ENCODE measurements at regions not wholly inside any gene's neighbourhood (a gene's known extent, or its start where the extent isn't known, plus 50 kb on each side); places are given as distances from the start of the nearest gene placed in this dataset.
"Not testable (repeated sequence)": the region's sequence is repeated elsewhere in the genome, so short reads cannot be mapped to it uniquely, and the experiment has no call there.

DNA sequence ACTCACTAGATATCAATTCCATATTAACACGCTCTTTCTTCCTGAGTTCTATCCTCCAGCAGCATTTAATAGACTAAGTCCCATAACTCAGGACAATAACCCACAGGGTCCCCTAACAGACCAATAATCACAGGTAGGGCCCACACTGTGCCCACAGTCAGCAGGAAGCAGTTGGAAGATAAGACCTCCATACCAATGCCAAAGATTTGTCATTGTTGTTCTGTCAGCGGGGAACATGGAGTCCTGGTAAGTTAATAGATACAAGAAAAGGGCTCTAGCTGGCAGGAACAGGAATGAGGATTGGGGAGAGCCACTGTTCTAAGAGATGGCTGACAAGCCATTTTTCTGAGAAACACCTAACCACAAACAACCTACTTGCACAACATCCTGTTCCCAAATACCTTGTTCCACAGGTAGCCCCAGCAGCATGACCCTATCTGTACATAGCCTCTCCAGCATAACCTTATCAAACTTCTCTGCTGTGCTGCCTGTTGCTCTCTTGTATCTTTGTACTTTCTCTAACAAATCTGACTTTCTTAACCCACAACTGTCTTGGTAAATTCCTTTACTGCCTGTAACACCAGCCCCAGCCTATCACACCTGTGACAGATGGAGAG is 142.0 kb upstream of the KCNJ15 start:
- DNase-seq: no peak

DNA sequence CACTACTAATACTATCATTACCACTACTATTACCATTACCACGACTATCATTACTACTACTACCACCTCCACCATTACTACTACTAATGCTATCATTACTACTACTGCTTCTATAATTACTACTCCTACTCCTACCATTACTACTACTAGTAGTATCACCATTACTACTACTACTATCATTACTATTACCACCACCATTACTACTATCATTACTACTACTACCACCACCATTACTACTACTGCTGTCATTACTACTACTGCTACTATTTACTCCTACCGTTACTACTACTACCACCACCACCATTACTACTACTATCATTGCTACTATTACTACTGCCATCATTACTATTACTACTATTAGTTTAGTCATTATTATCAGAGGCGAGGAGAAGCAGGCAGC is 140.9 kb upstream of the KCNJ15 start:
- DNase-seq: no peak

DNA sequence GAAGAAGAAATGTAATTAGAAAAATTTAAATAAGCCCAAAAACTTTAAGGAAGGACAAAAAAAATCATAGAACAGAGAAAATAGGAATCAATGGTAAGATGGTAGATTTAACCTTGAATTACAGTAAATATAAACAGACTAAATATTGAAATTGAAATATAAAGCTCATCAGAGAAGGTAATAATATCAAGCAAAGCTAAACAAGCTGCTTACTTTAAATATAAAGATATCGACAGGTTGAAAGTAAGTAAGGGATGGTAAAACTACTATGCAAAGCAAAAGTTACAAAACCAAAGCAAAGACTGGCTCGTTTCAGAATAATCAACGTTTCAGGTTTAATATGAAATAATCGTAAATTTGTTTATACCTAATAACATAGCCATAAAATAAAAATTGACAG is 137.0 kb upstream of the KCNJ15 start:
- no peak for DNase-seq

DNA sequence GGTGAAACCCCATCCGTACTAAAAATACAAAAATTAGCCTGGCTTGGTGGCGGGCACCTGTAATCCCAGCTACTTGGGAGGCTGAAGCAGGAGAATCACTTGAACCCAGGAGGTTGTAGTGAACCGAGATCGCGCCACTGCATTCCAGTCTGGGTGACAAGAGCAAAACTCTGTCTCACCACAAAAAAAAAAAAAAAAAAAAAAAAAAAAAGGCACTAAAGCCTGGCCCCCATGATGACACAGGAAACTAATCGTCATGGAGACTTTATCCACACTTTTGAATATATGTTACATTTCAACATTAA is 136.2 kb upstream of the KCNJ15 start:
- DNase-seq: not testable (repeated sequence)

DNA sequence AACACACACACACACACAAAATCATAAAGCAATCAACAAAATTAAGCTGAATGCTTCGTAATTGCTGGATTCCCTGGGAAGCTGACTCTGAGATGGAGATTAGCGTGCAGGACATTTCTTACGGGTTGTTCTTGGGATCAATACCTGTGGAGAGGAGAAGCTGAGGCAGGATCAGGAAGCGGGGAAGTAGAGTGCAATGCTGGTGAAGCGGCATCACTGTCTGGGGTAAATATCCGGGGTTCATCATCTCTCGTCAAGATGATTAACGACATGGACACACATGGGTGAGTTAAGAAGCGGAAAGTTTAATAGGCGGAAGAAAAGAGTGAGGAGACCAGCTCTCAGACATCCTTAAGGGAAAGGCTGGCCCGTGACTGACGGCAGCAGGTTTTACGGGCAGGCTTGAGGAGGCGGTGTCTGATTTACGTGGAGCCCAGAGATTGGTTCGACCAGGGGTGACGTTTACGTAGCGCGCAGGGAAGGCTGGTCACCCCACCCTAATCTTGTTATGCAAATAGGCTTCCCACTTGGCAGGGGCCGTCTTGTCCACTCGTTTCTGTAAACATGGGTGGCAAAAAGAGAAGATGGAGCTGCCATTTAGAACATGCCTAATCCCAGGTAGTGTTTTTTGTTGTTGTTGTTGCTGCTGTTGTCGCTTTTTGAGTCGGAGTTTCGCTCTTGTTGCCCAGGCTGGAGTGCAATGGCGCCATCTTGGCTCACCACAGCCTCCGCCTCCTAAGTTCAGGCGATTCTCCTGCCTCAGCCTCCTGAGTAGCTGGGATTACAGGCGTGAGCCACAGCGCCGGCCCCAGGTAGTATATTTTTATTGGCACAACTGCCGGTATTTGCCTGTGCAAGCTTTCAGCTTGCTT is 135.6 kb upstream of the KCNJ15 start:
- DNase-seq: no peak

DNA sequence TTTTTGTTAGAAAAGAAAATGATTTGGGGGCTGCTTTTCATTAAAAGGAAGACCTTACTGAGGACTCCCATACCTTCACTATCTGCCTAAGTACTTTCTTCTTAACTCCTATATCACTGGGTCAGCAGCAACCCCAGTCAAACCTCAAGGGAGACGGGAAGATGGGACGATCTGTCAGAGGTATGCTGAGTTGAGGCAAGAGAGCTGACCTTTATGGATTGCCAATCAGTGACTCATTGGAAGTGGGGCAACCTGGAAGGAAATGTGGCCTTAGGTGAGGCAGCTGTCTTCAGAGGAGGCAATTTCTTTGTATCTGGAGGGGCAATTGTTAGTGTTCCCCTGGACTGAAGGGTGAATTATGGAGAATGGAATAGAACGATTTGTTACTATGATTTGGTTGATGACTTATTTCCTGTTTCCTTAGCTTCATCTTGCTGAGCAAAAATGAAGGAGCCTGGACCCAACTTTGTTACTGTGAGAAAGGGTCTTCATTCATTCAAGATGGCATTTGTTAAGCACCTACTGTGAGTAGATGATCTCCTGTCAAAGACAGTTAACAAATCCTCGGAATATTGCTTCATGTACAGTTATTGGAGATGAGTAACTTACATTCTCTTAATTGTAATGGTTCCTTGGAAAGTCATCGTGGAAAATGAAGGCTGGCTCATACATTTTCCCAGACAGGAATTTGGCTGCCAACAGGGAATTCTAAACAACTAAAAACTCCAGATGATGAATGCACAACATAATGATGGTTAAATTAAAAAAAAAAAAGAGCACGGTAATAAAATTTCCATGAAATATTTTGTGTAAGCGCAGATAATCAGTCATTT is 134.7 kb upstream of the KCNJ15 start:
- DNase-seq: peak; percentile 35

DNA sequence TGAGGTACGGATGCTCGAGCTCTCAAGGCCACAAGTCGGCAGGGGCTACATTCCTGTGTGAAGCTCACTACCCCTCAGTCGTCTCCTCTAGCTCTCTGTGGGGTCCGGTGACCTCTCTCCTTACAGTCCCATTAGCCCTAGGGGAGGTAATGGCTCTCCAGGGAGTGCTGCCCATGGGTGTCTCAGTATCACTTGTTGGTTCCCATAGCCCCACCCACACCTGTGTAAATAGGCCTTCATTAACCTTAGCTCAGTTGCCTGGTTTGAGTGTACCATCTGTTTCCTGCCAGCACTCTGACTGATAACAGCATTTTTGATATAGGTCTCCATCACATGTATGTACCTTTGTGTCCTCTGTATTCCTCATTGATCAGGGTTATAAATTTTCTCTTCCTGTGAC is 133.2 kb upstream of the KCNJ15 start:
- no peak for DNase-seq

DNA sequence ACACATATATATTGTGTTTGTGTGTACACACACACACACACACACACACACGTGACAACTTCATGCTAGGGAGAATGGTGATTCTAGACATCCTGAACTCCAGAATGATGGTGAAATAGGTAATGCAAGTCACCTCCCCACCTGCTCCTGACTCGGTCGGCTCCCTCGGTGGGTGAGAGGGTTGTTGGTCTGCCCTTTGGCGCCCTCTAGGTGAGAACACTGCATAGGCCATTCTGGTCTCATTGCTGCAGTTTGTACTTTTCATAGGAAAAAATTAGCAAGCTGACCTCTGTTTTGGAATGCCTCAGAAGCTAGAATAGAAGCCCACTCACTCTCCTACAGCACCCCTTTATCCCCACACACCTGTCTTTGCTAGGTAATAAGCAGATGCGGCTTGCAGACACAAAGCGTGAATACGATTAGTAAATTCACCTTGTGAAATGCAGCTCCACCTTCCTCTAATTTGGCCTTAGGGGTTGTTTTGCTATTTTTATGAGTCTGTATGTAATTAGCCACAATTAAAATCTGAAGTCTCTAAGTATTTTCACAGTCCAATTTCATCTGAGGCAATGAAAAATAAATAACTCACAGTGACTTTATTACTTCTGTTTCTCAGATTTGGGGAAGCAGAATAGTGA is 130.0 kb upstream of the KCNJ15 start:
- DNase-seq: peak; percentile 53

DNA sequence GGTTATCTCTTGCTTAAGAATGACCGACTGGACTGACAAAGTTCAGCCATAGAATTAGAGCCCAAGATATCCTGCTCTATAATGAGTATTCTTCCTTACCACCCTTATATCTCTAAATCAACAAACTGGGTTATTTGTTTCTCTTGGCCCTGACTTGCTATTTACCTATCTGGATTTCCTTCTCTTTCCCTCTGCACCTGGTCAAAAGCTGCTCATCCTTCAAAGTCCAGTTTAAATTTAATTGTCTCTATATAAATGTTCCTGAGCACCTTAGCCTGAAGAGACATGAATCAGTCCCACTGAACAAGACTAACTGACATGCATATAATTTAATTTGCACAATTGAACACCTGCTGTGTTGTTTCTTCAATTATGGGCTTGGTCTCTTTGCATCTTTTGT is 127.1 kb upstream of the KCNJ15 start:
- DNase-seq: no peak

DNA sequence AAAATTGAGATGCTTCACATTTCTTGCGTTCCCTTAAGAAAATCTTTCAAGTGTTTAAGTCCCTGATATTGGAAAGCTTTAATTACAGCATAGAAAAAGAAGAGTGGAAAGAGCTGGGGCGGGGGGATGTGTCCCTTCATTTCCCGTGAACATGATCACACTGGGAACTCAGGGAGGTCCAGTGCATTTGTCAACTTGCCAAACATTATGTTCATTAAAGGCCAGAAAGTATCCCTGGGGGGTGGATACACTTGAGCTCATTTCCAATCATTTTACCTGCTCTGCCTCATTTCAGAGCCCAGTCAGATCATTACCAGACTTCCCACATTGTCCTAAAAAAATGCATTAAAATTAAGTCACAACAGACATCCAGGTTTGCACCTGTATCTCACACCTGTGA is 123.6 kb upstream of the KCNJ15 start:
- DNase-seq: no peak

DNA sequence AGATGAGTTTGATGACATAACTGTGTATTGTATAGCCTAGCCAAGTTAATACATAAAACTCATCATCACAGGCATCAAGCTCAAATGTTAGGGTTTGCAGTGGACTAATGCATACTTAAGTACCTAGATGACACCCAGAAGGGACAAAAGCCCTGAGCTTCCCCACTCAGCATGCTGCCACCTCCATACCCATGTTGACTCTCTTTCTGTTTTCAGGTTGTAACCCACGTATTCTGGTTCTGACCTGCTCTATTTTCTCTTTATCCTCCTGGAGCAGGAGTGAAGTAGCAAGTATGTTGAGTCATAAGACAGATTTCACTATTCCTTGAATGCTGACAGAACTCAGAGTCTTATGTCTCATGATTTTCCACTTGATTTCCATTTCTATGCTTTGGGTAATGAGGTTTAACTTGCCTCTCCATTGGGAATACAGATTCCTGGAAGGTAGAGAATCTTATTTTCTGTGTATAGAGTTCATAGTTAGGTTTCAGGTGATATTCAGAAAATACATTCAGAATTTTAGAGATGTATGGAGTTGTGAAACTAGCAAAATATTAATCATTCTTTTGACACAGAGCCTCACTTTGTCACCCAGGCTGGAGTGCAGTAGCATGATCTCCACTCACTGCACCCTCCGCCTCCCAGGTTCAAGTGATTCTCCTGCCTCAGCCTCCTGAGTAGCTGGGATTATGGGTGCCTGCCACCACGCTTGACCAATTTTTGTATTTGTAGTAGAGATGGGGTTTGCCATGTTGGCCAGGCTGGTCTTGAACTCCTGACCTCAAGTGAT is 122.5 kb upstream of the KCNJ15 start:
- DNase-seq: no peak

DNA sequence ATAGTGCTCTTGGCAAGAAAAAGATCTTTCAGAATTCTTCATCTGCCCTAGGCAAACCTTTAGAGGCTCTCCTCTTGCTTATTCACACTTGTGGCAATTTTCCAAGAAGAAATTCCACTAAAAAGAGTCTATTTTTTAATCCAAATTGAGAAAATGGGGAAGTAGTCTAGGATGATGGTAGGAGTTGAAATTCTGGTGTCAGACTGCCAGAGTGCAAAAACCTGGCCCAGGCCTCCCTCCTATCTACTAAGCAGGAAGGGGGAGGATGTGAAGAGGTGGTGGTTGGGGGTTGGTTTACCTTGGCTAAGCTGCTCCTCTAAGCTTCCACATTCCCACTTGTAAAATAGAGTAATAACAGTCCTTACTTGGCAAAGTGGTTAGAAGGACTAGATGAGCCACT is 120.6 kb upstream of the KCNJ15 start:
- peak; percentile 50 for DNase-seq

DNA sequence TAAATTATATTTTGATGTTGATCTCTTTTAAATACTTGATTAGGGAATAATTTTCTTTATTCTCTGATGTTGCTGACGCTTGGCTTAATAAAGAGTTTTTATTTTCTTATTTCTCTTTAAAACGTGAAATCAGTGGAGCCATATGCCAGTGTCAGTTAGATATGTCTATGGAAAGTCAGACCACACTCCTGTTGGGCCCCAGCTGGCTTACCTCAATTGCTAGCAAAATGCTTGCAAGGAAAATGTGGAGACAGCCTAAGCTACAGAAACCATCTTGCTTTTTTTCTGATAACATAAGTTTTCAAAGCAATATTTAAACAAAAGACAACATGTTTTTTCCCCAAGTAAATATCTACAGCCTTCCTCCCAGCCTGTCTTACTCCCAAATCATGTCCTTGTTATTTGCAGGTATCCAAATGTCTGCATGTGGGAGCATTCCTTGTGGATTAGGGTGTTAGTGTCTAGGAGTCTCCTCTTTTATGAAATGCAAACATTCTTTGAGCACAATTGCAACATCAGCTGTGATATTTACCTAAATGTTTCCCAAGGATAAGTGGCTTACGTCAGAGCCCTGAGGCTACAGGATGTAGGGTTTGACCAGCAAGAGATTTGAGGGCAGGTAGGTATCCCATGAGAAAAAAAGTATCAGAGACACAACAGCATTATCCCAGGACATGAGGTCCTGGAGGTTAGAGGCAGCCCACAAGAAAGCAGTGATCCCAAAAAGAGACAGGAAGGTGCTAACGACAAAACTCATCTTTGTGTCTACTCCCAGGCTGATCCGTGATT is 117.2 kb upstream of the KCNJ15 start:
- no peak for DNase-seq

DNA sequence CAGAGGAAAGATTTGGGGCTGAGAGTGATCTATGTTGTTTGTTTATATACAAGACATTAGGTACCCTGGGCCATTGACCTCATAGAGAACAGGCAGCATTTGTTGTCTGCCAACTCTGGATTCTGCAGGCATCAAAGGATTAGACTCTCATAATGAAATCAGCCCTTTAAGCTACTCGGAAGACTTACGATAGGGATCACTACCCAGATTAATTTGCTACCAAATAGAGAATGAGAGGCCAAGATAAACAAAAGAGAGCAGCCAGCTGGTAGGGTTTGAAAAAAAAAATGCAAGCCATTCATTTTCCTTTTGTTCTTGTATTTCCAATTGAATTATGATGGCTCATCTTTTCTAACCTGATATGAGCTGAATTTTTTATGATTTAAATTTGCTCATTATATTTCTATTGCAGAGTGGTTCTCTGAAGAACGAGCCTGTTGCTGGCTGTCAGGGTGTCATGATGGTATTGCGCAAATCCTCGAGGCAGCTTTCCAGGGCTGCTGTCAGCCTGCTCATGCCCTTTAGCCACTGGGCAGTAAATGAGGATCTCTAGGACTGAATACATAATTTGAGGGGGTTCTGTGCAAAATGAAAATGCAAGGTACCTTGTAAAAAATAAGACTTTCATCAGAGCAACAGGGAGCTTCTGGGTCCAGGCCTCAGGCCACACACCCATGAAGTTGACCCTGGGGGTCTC is 116.4 kb upstream of the KCNJ15 start:
- DNase-seq: no peak

DNA sequence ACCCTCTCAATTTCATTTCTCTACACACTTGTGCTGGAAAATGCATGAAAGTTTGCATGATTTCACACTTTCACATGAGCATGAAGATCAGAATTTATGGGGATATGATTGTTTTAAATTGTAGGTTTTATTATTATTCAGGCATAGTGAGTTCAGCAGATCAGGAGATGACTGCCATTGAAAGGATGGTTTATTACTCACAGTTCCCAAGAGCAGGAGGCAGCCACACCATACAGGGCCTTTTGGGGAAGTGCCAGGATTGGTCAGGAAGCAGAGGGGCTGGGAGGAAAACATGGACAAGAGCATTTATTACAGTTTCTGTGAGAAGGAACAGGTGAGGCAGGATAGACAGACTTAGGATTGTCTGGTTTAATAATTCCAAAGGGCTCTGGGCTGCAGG is 114.6 kb upstream of the KCNJ15 start:
- no peak for DNase-seq

DNA sequence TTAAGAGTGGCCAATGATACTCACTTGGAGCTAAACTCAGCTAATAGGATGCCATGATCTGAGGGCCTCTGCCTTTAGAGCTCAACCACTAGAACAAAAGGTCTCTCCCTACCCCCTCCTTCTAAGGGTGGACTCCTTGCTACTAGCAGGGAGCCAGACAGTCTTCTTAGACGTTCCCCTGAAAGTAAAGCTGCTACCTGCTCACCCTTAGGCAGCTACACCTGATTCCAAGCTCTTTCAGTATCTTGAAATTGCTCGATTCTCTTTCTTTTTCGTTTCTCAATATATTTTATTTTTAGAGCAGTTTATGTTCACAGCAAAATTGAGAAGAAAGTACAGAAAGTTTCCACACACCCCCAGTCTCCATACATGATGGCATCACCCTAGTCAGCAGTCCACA is 112.6 kb upstream of the KCNJ15 start:
- no peak for DNase-seq

DNA sequence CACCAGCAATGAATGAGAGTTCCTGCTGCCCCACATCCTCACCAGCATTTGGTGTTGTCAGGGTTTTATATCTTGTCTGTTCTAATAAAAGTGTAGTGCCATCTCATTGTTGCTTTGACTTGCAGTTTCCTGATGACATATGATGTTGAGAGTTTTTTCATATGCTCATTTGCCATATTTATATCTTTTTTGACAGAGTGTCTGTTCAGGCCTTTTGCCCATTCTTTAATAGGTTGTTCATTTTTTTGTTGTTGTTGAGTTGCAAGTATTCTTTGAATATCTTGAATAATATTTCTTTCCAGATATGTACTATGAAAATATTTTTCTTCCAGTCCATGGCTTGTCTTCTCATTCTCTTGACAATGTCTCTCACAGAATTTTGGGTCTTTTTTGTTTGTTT is 111.7 kb upstream of the KCNJ15 start:
- DNase-seq: no peak

DNA sequence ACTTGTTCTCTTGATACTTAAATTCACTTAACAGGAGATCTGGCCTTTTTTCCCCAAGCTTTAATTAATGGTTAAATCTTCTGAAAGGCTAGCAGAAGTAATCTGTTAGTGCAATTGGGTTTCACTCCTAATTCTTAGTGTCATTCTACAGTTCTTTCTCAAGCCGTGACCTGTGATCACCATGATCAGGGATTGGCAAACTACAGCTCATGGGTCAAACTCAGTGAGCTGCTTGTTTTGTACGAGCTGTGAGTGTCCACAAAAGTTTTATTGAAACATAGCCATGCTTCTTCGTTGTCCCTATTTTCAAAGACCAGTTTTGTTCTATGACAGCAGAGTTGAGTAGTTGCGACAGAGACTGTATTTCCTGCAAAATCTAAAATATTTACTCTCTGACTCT is 109.4 kb upstream of the KCNJ15 start:
- no peak for DNase-seq

DNA sequence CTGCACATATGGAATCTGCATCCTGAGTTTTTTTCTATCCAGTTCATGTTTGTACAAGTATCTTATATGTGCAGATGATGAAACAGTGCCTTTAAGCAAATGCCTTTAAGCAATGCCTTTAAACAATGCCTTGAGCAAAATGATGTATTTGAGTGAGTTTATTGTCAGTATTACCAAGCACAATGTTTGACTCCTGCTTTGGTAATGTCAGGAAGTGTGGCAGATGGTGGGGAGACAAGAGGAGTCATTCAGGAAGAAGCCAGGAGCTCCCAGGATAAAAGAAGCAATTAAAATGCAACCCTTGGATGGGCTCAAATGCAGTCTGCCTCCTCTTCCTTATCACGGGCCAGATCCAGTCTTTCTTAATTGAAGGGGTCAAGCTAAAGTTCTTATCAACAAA is 108.7 kb upstream of the KCNJ15 start:
- no peak for DNase-seq

DNA sequence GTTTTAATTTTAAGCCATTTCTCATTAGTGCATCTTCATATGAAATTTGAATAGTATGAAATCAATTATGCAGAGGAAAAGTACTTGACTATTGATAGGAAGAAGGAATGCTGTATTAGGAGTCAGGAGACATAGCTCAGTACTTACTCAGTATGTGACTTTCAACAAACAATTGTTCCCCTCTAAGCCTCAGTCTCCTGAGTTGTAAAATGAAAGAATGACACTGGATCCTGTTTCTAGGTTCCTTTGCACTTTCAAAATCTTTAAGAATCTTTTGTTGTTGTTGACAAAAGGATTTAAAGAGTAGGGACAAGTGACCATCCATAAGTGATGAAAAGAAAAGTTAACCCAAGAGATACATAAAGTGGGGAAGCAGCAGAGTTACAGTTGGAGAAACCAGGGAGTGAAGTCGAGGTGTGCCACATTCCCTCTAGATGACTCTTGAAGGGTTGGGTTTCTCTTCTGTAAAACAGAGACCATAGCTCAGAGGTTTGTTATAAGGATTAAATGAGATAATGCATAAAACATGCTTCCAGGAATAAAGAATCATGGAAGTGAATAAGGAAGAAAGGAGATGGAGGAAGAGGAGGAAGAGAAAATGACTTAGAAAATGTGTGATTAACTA is 105.7 kb upstream of the KCNJ15 start:
- no peak for DNase-seq

Measured in fibroblast of skin of scalp (primary cell).